IPS DF 19.7 (cell line): ENCODE measurements at regions not wholly inside any gene's neighbourhood (a gene's known extent, or its start where the extent isn't known, plus 50 kb on each side); places are given as distances from the start of the nearest gene placed in this dataset.

Experiments used
- DNase-seq: peaks from one replicate; pipeline ENCODE4 v3.0.0-alpha.2; 2013; ENCODE audit warnings: low read depth, low spot score

DNA sequence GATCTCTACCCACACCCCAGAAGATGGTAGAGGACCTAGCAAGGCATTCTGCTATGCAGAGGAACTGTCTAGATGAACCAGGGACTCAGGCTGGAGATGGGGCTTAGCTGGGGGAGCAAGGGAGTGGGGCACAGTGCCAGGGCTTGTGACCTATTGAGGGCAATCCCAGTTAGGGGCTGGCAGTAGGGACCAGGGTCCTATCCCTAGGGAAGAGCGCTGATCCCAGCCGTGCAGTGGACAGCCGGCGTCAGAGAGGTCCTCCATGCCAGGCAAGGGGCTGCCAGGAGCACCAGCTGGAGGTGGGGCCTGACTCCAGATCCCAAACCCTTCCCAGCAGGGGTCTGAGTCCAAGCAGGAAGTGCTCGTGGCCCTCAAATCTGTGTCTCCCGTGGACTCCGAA, 52.7 kb upstream of the NEURL1B start:
- DNase-seq, result no peak

DNA sequence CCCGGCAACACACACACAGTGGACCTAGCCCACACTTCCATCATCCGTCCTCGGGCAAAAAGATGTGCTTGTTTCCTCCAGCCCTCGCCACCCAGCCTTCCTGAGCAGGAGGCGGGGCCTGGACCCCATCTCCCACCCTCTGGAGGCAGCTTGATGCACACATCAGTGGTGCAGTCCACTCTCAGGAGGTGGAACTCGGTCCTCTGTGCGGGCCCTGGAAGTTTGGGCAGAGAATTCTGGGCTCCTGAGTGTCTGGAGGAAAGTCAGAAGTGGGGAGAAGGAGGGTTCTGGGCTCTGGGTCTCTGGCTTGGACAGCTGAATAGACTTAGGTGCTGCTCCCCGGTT, 54.0 kb upstream of the NEURL1B start:
- DNase-seq, result no peak

DNA sequence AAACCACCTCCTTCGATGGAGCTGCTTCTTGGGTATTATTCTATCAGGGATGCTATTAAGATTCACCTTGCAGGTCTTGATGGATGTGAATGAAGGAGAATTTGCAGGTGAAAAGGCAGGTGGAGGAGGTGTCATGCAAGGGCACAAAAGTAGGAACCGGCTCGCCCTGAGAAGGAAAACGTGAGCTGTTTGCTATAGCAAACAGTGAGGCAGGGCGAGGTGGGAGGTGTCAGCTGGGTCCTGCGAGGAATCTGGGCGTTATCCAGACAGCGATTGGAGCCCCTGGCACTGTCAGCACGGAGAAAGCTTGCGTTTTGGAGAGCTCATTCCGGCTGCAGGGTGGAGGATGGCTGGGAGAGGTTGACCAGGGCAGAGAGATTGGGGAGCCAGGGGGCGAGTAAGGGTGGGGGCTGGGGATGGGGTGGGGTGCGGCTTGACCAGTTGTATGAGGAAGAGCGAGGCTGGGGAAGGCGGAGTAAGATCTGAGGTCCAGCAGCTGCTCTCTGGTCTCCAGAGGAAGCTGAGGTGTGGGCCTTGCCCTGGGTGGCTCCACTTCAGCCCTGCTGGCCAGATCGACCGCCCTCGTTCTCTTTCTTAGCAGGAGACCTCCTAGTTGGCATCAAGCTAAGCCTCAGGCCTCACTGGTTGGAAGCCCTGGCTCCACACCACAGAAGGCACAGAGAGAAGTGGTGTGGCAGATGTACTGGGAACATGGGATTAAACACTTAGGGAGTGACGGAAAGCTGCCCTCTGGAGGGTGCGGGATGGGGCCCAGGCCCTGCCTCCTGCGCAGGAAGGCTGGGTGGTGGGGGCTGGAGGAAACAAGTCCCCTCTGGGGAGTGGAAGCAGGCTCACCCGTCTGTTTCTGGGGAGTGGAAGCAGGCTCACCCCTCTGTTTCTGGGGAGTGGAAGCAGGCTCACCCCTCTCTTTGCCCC, 54.7 kb upstream of the NEURL1B start:
- peak; percentile 73 for DNase-seq

DNA sequence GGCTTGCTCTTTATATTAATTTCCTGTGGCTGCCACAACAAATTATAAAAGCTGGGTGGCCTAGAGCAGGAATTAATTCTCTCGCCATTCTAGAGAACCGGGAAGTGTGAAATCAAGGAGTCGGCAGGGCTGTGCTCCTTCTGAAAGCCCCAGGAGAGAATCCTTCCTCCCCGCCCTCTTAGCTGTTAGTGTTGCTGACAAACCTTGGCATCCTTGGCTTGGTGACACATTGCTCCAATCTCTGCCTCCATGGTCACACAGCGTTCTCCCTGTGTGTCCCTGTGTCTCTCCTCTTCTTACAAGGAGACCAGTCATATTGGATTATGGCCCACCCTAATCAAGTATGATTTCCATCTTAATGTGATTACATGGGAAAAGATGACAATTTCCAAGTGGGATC, 55.9 kb upstream of the NEURL1B start:
- DNase-seq, result no peak

DNA sequence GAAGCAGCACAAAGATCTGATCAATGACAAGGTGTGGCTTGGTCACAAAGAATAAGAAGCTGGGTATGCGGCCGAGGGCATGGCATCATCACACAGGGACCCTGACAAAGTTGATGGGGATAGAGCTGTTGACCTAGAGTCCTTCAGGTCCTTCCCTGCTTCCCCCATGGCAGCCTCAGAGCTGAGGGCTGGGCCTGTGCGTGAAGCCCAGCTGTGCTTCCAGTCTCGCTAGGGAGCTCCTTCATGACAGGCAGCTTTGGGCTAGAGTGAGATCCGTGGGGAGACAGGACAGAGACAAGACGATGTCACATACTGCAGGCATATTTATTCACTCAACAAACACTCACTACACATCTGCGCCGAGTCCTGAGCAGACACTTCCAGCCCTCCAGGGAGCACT, 56.4 kb upstream of the NEURL1B start:
- DNase-seq, result no peak

DNA sequence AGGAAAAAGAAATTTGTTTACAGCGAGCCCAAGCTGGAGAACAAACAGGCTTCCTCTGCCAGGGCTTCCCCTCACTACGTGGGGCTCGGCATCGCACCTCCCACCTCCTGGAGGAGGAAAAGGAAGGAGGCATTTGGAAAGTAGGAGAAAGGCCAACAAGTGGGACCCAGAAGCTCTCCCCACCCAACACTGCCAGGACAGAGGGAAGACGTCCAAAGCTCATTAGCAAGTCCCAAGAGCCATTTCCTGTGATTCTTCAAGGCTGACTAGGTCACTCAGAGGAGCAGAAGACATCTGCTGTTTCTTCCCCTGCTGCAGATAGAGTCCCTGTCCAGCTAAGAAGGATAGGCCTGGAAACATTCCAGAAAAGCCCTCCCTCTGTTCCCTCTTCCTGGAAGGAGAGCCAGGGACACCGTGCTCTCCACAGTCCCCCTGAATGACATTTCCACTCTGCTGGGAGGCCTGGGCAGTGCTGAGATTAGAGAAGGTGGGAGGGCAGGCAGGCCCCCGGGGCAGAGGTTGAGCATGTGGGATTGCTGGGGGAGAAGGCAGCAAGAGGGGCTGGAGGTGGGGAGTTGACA, 57.0 kb upstream of the NEURL1B start:
- DNase-seq, result no peak

DNA sequence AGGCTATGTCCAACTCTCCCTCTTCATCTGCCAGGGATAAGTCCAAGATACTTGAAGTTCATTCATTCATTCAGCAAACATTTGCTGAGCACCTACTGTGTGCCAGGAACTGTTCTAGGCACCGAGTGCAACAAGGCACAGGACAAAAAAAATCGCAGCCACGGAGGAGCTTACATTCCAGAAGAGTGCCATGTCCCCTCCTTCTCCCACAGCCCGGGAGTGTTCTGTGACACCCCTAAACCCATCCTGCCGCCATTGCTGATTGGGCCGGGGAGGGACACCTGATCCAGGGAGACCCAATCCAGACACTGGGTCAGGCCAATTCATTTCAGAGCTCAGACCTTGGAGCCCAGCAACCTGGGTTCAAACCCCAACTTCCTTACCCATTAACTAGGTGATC, 58.1 kb upstream of the NEURL1B start:
- DNase-seq, result no peak

DNA sequence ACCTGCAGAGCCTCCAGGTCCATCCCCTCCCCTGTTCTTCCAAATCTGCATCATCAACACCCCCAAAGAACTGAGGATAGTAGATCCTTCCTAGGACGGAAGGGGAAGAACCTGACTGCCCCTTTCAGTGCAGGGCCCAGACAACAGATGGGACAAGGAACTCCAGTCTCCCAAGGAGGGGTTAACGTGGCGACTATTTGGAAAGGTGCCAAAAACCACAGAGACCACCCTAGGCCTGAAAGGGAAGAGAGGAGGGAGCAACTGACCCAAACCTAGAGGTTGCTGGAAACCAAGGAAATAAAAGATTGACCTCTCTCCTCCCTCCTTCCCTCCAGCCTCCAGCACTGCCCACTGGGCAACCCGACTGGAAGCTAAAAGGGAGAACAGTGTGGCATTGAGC, 59.7 kb upstream of the NEURL1B start:
- DNase-seq, result no peak

DNA sequence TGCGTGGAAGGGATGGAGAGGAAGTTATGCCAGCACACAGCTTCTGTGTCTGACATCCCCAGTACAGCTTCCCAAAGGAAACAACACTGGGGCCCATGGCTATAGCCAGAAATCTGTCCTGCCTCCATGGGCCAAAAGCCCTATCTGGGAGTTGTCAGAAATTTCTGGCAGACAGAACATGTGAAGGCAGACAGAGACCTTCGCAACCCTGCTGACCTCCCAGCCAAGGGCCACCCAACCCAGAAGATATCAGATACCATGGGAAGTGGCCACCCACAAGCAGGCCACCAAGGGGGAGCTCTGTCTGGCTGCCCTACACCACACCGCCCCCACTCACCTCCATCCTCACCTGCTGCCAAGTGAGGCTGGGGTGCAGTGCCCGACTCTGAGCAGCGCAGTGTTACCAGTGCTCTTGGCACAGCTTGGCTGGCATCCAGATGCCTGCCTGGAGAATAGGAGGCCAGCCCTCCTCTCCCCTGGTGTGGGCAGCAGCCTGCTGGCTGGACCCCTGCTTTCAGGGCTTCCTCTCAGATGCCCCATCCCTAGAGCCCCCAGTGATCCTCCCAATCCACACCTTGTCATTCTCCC, 61.6 kb upstream of the NEURL1B start:
- no peak for DNase-seq

DNA sequence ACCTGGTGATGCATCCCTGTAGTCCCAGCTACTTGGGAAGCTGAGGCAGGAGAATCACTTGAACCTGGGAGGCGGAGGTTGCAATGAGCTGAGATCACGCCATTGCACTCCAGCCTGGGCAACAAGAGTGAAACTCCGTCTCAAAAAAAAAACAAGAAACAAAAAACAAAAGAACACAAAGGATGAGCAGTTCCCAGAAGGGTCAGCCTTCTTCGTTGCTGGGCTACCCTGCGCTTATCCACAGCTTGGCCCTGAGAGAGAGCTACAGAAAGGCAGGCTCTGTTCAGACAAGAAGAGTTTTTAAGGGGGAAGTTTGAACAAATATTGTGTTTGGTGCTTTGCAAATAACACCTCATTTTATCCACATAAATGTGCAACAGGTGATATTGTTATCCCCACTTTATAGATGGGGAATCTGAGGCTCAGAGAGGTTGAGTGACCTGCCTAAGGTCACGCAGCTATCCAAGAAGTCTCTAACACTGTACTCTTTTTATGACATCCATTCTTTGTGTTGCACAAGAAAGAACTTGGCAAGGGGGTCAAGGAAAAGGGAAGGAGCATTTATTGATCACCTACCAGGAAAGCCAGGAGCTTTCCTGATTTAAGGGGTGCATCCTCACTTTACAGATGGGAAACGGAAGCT, 63.7 kb upstream of the NEURL1B start:
- DNase-seq, result no peak

DNA sequence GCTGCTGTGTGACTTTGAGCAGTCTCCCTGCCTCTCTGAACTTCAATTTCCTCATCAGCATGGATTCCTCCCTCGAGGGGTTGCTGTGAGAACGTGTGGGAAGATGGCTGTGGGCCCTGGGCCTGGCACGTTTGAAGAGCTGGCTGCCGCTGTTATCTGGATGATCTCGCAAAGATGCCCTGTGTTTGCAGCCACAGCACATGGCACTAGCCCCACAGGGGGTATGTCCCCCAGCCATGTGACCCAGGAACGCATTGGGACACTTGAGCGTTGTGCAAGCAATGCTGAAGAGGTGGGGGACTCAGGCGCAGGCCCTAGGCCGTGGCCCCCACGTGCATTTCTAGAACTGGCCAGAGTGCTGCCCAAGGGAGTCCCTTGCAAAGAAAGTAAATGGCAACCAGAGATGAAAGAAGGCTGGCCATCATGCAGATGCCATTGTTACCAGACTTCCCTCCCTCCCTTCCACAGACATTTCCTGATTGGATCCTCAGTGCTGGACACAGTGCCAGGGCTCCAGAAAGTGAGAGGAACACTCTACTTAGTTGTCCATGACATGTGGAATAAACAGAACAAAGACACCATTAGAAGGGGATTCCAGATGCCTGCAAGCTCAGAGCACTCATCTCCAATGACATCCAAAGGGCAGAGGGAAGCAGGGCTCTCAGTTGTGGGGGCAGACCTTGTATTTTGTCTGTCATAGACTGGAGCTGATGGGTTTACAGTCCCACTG, 65.1 kb upstream of the NEURL1B start:
- DNase-seq, result no peak

DNA sequence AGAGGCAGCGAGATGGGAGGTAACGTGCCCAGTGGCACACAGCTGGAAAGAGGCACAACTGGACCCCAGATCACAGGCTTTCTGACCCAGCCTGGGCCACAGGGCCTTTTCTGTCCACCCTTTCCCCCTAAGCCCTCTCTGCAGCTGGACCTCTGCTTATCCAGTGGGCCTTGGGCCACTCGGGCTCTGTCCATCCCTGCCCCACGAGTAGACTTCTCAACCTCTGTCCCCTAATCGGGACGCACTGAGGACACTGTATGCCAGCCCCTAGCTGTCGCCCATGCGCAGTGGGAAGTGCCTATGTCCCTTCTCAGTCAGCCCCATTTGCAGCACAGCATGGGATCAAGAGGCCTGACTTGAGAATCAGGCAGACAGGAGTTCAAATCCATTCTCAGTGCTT, 65.6 kb upstream of the NEURL1B start:
- DNase-seq, result no peak

DNA sequence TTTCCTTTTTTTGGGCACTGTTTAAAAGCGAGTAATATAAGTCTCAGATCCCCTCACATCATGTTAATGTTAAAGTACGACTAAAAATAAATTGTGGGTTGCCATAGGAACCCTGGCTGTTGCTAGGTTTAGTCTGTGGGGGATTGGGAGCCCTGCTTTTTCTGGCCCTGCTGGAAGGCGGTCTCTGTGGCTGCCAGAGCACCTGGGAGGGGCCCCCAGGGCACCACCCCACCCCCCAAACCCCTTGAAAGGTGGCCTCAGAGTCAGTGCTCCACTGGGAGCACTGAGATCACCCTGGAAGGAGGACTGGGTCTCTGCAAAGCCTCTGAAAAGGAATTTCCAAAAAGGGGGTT, 66.2 kb upstream of the NEURL1B start:
- DNase-seq, result no peak

DNA sequence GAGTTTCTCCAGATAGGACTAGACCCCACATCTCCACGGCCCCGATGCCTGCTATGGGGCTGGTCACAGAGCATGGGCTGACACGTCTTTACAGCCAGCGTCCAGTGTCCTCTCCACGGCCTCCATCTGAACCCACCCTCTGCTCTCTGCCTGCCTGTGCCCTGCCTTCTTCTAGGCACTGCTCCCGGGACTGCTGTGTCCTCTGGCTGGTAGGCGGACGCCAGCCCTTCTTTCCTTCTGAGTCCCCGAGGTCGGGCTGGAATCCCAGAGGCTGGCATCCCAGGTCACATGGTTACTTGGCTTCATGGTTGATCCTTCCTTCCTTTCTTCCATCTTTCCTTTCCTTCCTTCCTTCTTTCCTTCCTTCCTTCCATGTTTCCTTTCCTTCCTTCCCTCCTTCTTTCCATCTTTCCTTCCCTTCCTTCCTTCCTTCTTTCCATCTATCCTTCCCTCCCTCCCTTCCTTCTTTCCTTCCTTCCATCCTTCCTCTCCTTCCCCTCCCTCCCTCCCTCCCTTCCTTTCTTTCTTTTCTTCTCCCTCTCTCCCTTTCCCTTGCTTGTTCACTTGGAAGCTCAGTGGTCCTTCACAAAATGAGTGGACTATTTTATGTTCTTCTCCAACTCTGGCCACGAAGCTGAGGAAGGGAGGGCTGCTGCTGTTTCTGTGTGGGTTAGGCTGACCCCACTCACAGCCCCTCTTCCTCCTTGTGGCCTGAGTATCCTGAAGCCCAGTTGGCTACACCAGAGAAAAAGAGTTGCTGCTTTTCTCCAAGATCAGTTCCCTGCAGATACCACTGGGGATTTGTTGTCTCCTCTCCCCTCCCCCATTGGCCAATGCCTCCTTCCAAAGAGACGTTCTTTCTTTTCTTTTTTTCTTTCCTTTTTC, 66.8 kb upstream of the NEURL1B start:
- no peak for DNase-seq

DNA sequence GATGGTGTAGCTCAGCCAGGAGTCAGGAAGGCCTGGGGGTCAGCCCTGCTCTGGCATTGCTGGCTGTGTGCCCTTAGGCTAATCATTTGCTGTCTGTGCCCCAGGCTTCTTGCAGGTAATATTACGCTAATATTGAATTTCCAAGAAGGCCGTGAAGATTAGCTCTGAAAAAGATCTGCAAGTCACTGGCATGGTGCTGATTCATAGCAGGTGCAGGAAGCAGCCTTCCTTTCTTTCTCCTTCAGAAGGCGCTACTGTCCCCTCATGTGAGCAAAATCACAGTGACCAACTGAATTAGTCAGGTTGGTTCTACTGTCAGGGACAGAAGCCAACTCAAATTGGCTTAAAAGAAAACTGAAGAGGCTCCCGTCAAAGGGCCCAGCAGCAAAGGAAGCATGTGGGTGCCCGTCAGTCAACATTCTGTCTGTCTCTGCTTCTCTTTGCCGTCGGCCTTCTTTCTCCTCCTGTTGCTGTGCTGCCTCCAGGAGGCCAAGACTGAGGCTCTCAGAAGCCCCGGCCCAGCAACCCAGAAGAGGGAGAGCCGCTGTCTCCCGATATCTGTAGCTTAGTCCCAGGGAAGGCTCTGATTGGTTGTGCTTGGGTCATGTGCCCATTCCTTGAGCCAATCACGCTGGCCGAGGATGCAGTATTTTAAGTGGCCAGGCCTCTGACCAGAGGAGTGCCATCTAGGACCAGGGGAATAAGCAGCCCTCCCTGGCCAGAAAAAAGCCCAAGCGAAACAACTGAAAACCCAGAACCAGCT, 67.8 kb upstream of the NEURL1B start:
- DNase-seq, result no peak

DNA sequence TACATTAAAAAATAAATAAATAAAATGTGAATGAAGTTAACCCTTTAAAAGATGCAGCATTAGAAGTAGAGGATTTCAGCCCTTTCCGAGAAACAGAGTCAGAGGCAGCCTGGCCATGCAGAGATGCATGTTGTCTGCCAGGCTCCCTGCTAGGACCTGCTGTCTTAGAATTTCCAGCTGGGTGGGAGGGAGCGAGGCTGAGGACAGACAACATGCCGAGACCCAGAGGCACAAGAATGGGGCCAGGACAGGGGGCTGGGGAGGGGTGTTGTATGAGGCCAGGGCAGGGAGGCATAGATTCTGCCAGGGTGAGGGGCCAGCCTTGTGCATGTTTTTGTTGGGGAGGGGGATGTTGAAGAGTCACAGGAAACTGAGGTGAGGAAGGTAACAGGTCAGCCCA, 68.6 kb upstream of the NEURL1B start:
- no peak for DNase-seq

DNA sequence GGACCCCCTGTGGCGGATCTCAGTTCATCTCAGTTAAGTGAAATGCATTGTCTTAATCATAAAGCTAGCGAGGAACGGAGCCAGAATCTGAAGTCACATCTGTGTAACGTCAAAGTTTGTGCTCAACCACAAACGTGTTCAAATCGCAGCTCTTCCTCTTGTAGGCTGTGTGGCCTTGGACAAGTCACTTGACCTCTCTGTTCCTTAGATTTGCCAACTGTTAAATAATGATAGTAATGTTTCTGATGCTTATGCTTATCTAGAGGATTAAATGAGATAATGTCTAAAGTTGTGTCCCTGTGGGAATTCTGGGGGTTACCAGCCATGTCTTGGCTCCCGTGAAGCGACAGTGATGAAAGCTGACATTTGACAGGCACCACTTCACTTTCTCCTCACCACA, 69.2 kb upstream of the NEURL1B start:
- no peak for DNase-seq

DNA sequence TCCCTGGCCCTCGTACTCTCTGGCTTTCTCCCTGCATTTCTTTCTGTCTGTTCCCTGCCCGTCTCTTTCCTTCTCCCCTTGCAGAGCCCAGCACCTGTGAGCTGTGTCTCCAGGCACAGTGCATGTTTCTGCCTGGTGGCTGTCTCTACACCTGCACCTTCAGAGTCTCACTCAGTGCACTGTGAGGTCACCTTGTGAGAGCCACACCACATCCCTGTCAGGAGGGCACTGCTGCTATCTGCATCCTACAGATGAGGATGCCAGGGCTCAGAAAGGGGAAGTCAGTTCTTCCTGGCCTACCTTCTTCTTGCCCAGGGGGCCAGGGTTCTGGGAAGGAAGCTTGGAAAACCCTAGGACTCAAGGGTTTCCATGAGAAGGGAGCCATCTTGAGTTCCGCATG, 69.7 kb upstream of the NEURL1B start:
- DNase-seq, result no peak

DNA sequence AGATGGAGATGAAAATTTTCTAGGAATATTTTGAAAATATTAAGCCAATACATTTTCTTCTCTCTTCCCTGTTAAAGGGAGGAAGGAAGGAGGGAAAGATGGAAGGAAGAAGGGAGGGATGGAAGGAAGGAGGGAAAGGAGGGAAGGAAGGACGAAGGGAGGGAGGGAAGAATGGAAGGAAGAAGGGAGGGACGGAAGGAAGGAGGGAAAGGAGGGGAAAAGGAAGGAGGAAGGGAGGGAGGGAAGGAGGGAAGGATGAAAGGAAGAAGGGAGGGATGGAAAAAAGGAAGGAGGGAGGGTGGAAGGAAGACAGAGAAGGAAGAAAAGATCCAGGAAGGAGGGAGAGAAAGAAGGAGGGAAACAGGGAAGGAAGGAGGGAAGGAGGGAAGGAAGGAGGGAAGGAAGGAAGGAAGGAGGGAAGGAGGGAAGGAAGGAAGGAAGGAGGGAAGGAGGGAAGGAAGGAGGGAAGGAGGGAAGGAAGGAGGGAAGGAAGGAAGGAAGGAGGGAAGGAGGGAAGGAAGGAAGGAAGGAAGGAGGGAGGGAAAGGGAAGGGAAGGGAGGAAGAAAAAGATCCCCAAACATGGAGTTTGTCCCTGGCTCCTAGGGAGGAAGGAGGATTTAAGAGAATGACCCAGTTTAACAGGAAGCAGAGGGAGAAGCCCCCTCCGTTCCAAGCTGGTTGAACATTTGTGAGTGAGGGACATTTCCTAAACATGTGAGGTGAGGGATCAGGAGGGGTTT, 70.3 kb upstream of the NEURL1B start:
- no peak for DNase-seq
